Progenitor cell of endocrine pancreas (in vitro differentiated cells): ENCODE measurements at regions not wholly inside any gene's neighbourhood (a gene's known extent, or its start where the extent isn't known, plus 50 kb on each side); places are given as distances from the start of the nearest gene placed in this dataset.

Source experiments
- DNase-seq: peaks from one replicate; pipeline ENCODE4 v3.0.0; 2021; ENCODE audit warnings: low spot score; ENCODE audit not compliant: unreplicated experiment
- H3K27ac Mint-ChIP-seq: 2 replicates; pipeline ENCODE4 v1.8.0; 2021; ENCODE audit warnings: mild to moderate bottlenecking, moderate library complexity, mixed read lengths
- H3K27me3 Mint-ChIP-seq: 2 replicates; pipeline ENCODE4 v1.8.0; 2021; ENCODE audit warnings: mixed read lengths
- H3K36me3 Mint-ChIP-seq: 2 replicates; pipeline ENCODE4 v1.8.0; 2022; ENCODE audit warnings: mixed read lengths; ENCODE audit not compliant: insufficient read depth
- H3K4me1 Mint-ChIP-seq: 2 replicates; pipeline ENCODE4 v1.8.0; 2021; ENCODE audit warnings: low read depth, mixed read lengths
- H3K4me3 Mint-ChIP-seq: 2 replicates; pipeline ENCODE4 v1.8.0; 2021; ENCODE audit warnings: low read depth, mild to moderate bottlenecking, moderate library complexity, mixed read lengths
- H3K9me3 Mint-ChIP-seq: 2 replicates; pipeline ENCODE4 v1.8.0; 2021; ENCODE audit warnings: low read depth, mixed read lengths
- CTCF ChIP-seq: fragments of 200-600 bp; sonication (generic); IDR thresholded peaks from one replicate; pipeline ENCODE4 v1.5.0; 2021; ENCODE audit warnings: antibody characterized with exemption, mild to moderate bottlenecking; ENCODE audit not compliant: unreplicated experiment

DNA sequence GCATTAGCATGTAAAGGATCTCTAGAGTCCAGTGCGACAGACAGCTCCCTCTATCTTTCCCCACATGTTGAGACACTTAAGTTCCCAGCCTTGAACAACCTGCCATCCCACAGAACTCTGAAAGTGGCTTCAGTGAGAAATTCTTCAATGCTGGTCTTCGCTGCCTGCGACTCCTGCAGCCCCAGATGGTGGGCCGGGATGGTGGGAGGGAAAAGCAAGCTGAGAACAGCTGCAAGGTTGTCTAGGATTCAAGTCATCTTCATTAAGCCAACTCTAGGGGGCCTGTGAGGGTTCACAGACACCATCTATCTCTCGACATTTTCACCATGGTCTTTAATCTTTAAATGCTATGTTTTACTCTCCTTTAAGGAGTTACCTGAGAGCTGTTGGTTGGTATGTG lies 185.5 kb upstream of the C1orf174 start:
- Mint-ChIP-seq H3K27ac (no peak overlapping the region), H3K9me3 (peaks cover 4% of the 10 kb centered on the region), H3K4me3 (no peak overlapping the region), H3K27me3 (peaks cover 35% of the 10 kb centered on the region), H3K36me3 (no peaks in the 10 kb centered on the region), H3K4me1 (peaks cover 18% of the 10 kb centered on the region)
- DNase-seq, result no peak
- TF ChIP-seq CTCF, result no peak

DNA sequence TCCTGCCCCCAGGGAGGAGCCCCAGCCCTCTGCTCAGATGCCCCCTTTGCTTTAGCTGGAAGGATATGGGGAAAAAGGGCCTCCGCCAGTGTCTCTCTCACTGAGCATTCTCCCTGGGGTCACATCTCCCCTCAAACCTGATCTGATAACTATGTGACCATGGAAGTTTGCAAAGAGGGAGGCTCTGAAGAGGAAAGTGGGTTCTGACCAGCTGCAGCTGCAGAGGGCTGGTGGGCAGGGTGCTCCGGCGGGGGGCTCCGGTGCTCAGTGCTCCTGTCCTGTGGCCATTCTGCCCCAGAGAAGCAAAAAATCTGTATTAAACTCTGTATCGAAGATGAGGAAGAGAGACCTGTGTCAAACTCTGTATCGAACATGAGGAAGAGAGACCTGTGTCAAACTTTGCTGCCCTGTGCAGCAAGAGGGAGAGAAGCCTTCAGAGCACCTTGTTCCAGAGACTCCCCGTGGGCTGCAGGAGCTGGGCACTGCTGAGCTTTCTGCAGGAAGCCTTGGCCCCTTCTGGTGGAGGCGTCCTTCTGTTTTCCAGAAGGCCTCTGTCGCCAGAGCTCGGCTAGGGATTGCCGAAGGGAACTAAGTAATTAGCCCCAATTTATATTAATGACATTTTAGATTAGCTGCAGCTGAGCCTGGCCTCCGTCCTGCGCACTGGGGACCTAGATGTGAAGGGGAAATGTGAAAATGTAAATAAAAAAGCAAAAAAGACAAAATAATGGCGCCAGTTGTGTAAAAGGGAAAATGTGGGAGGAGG lies 186.2 kb upstream of the C1orf174 start:
- H3K27ac Mint-ChIP-seq, result no peak overlapping the region
- no peak for DNase-seq
- peaks cover 28% of the 10 kb centered on the region for H3K27me3 Mint-ChIP-seq
- H3K4me3 Mint-ChIP-seq, result no peak overlapping the region
- H3K4me1 Mint-ChIP-seq, result peaks cover 18% of the 10 kb centered on the region
- H3K36me3 Mint-ChIP-seq, result no peaks in the 10 kb centered on the region
- no peak for TF ChIP-seq CTCF
- H3K9me3 Mint-ChIP-seq, result no peaks in the 10 kb centered on the region

- H3K27ac Mint-ChIP-seq, result no peak overlapping the region
- H3K9me3 Mint-ChIP-seq, result no peaks in the 10 kb centered on the region
- no peak for TF ChIP-seq CTCF
- DNase-seq, result no peak
- H3K4me1 Mint-ChIP-seq, result peaks cover 18% of the 10 kb centered on the region
- no peaks in the 10 kb centered on the region for H3K36me3 Mint-ChIP-seq
- peaks cover 28% of the 10 kb centered on the region for H3K27me3 Mint-ChIP-seq
- no peak overlapping the region for H3K4me3 Mint-ChIP-seq
Measured at GRCh38 chr1:4086921-4087320, 186.8 kb upstream of the C1orf174 start.

GRCh38 chr1:4087530-4088420 lies 187.7 kb upstream of the C1orf174 start:
- no peaks in the 10 kb centered on the region for H3K36me3 Mint-ChIP-seq
- no peaks in the 10 kb centered on the region for H3K9me3 Mint-ChIP-seq
- no peak for TF ChIP-seq CTCF
- peaks cover 29% of the 10 kb centered on the region for H3K27me3 Mint-ChIP-seq
- H3K4me1 Mint-ChIP-seq, result peaks cover 13% of the 10 kb centered on the region
- H3K27ac Mint-ChIP-seq, result no peak overlapping the region
- DNase-seq, result no peak
- no peak overlapping the region for H3K4me3 Mint-ChIP-seq

GRCh38 chr1:4088676-4089075 lies 188.6 kb upstream of the C1orf174 start:
- Mint-ChIP-seq H3K4me1 (peaks cover 4% of the 10 kb centered on the region), H3K9me3 (no peaks in the 10 kb centered on the region), H3K36me3 (no peaks in the 10 kb centered on the region), H3K27ac (no peak overlapping the region), H3K4me3 (no peak overlapping the region), H3K27me3 (peaks cover 32% of the 10 kb centered on the region)
- no peak for TF ChIP-seq CTCF
- DNase-seq, result no peak
